ENCODE measurements at regions not wholly inside any gene's neighbourhood (a gene's known extent, or its start where the extent isn't known, plus 50 kb on each side); places are given as distances from the start of the nearest gene placed in this dataset.

DNA sequence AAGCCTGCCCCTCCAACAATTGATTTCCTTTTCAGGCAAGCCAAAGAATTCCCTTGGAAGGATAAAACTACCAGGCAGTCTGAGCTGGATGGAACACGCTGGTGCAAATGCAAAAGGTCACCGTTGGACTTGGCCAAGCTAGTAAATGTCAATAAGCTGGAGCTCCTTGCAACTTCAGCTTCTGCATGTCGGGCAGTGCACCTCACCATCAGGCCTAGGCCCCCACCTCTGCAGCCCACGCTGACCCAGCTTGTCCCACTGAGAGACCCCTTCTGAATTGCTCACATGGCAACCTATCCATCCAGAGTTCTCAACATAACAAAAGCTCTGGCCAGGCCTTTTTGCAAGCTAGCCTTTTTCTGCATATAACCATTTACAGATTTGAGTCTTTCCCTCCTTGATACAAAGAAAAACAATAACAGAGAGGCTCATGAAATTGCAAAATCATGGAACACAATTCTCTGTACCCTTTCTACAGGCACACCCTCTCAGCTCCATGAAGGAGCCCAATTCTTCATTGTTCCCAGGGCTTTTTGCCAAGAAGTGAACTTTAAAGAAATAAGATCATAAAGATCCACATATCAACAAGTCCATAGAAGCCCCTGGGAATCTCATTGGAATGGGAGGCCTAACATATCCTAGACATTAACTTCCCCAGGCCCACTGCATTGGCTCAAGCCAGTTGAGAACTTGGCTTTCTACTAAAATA lies 123.9 kb upstream of the SLIT3 start:
- Histone ChIP-seq H3K9me3 (no peaks in the 10 kb centered on the region), H3K36me3 (no peaks in the 10 kb centered on the region), H3K4me1 (no peaks in the 10 kb centered on the region), H3K4me3 (no peak overlapping the region), H3K27me3 (no peaks in the 10 kb centered on the region), H3K27ac (no peak overlapping the region)
- WGBS, 5 donors = 58 to 73% (median 72%) methylated on average over 4 of the region's 4 CpGs
- TF ChIP-seq, protein P1, sequence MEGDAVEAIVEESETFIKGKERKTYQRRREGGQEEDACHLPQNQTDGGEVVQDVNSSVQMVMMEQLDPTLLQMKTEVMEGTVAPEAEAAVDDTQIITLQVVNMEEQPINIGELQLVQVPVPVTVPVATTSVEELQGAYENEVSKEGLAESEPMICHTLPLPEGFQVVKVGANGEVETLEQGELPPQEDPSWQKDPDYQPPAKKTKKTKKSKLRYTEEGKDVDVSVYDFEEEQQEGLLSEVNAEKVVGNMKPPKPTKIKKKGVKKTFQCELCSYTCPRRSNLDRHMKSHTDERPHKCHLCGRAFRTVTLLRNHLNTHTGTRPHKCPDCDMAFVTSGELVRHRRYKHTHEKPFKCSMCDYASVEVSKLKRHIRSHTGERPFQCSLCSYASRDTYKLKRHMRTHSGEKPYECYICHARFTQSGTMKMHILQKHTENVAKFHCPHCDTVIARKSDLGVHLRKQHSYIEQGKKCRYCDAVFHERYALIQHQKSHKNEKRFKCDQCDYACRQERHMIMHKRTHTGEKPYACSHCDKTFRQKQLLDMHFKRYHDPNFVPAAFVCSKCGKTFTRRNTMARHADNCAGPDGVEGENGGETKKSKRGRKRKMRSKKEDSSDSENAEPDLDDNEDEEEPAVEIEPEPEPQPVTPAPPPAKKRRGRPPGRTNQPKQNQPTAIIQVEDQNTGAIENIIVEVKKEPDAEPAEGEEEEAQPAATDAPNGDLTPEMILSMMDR (IDR thresholded peaks at IDR 0.05) = no peak
- TF ChIP-seq EP300 (IDR thresholded peaks at IDR 0.05) (no peak), POLR2AphosphoS5 (IDR thresholded peaks at IDR 0.05) (no peak), POLR2A (IDR thresholded peaks at IDR 0.05) (no peak)
- no peak for DNase-seq
- intact Hi-C loops (cut with DNase I; ENCODE audit: low total_unique reads) = no loop called here

DNA sequence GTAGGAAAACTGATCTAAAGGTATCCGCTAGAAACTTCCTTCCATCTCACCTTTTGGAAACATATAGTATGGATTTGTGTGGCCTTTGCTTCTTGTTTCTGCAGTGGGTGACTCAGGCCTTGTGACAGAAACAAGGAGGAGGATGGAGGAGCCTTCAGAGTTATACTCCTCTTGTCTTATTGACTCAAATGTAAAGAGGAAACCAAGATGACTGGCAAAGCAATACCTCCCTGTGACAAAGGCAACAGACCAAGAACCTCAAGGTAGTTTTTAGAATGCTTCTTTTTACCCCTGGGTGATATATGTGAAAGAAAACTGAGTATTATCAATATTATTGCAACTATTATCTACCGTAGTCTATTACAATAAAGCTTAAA lies 123.3 kb upstream of the SLIT3 start:
- H3K36me3 ChIP-seq = no peaks in the 10 kb centered on the region
- no peaks in the 10 kb centered on the region for H3K9me3 ChIP-seq
- H3K27ac ChIP-seq = no peak overlapping the region
- no peak overlapping the region for H3K4me3 ChIP-seq
- 86 to 95% (median 90%) methylated on average over 2 of the region's 2 CpGs for WGBS, 5 donors
- intact Hi-C loops (cut with DNase I; ENCODE audit: low total_unique reads) = no loop called here
- no peak for DNase-seq
- no peaks in the 10 kb centered on the region for H3K4me1 ChIP-seq
- TF ChIP-seq POLR2A (IDR thresholded peaks at IDR 0.05) = no peak
- no peak for TF ChIP-seq POLR2AphosphoS5 (IDR thresholded peaks at IDR 0.05)
- no peak for TF ChIP-seq EP300 (IDR thresholded peaks at IDR 0.05)
- TF ChIP-seq, protein P1 (IDR thresholded peaks at IDR 0.05) = no peak
- H3K27me3 ChIP-seq = no peaks in the 10 kb centered on the region

- no peak for DNase-seq
- WGBS, 5 donors = 64 to 80% (median 69%) methylated on average over 3 of the region's 3 CpGs
- intact Hi-C loops (cut with DNase I; ENCODE audit: low total_unique reads) = no loop called here
Measured at GRCh38 chr5:169423580-169424278, 122.8 kb upstream of the SLIT3 start.

DNA sequence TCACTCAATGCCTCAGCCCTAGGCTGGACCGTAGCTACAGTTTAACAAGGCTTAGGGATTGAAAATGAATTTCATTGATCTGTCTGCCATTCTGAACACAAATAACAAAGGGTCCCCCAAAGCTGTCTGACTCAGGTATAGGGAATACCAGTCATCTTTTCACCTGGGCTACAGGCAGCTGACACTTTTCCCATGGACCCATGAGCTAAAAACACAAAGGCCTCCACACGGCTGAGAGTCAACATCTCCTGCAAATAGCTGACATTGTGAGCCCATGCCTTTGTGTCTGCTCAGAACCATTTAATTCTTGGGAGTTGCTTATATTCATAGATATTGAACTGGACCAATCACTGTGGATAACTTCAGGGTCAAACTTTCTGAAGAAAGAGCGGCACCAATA lies 121.1 kb upstream of the SLIT3 start:
- Histone ChIP-seq H3K27ac (no peak overlapping the region), H3K4me1 (no peaks in the 10 kb centered on the region), H3K27me3 (no peaks in the 10 kb centered on the region), H3K4me3 (no peak overlapping the region), H3K36me3 (no peaks in the 10 kb centered on the region), H3K9me3 (no peaks in the 10 kb centered on the region)
- intact Hi-C loops (cut with DNase I; ENCODE audit: low total_unique reads) = no loop called here
- DNase-seq = peak in 1 of 2 donors; percentile 47
- WGBS, 5 donors = 50 to 67% (median 51%) methylated on average over 3 of the region's 3 CpGs
- TF ChIP-seq, protein P1 (IDR thresholded peaks at IDR 0.05) = no peak
- TF ChIP-seq POLR2AphosphoS5 (IDR thresholded peaks at IDR 0.05) = no peak
- TF ChIP-seq EP300 (IDR thresholded peaks at IDR 0.05) = no peak
- no peak for TF ChIP-seq POLR2A (IDR thresholded peaks at IDR 0.05)

More at GRCh38 chr5:169423580-169424278, 122.8 kb upstream of the SLIT3 start:
- TF ChIP-seq, protein P1 (IDR thresholded peaks at IDR 0.05) = no peak
- TF ChIP-seq POLR2A (IDR thresholded peaks at IDR 0.05) = no peak
- no peak for TF ChIP-seq EP300 (IDR thresholded peaks at IDR 0.05)
- no peak for TF ChIP-seq POLR2AphosphoS5 (IDR thresholded peaks at IDR 0.05)
- H3K9me3 ChIP-seq = no peaks in the 10 kb centered on the region
- no peak overlapping the region for H3K27ac ChIP-seq
- H3K36me3 ChIP-seq = no peaks in the 10 kb centered on the region
- H3K4me1 ChIP-seq = no peaks in the 10 kb centered on the region
- no peaks in the 10 kb centered on the region for H3K27me3 ChIP-seq
- H3K4me3 ChIP-seq = no peak overlapping the region

Data from stomach (tissue), 8 donors.